Liver (tissue), 3 donors: ENCODE measurements at regions not wholly inside any gene's neighbourhood (a gene's known extent, or its start where the extent isn't known, plus 50 kb on each side); places are given as distances from the start of the nearest gene placed in this dataset.

Experiments used
- ATF3 ChIP-seq: IDR thresholded peaks from 2 replicates; pipeline ENCODE4 v1.6.1; 2016; ENCODE audit warnings: antibody characterized with exemption
- CTCF ChIP-seq: fragments of 150-350 bp; IDR thresholded peaks from 2 replicates; pipeline ENCODE4 v1.5.1; 2017; ENCODE audit warnings: improper control_type of control experiment, low read depth, low read length; ENCODE audit not compliant: missing input control
- RAD21 ChIP-seq, 2 donors: IDR thresholded peaks; 2 replicates each; pipeline ENCODE4 v1.6.1; 2016; ENCODE audit warnings: antibody characterized with exemption in 2 of 2, mild to moderate bottlenecking in 2 of 2
- REST ChIP-seq: IDR thresholded peaks from 2 replicates; pipeline ENCODE4 v1.6.1; 2016; ENCODE audit warnings: antibody characterized with exemption, mild to moderate bottlenecking
- SP1 ChIP-seq: IDR thresholded peaks from 2 replicates; pipeline ENCODE4 v1.6.1; 2018; ENCODE audit warnings: antibody characterized with exemption, mild to moderate bottlenecking
- YY1 ChIP-seq: IDR thresholded peaks from 2 replicates; pipeline ENCODE4 v1.6.1; 2016; ENCODE audit warnings: antibody characterized with exemption, mild to moderate bottlenecking
- donor health status: healthy.
- donor health status: healthy.

GRCh38 chr4:156559346-156559745, 412.3 kb downstream of the PDGFC start:
- no peak for TF ChIP-seq CTCF
- TF ChIP-seq YY1: no peak
- TF ChIP-seq ATF3: no peak
- TF ChIP-seq SP1: no peak
- no peak for TF ChIP-seq REST
- TF ChIP-seq RAD21 (IDR thresholded peaks at IDR 0.05): no peak
